ELF-1 (cell line): ENCODE measurements at regions not wholly inside any gene's neighbourhood (a gene's known extent, or its start where the extent isn't known, plus 50 kb on each side); places are given as distances from the start of the nearest gene placed in this dataset.

Experiments used
- DNase-seq: peaks from one replicate; pipeline ENCODE4 v3.0.0-alpha.2; 2016; ENCODE audit warnings: low read depth, low spot score

DNA sequence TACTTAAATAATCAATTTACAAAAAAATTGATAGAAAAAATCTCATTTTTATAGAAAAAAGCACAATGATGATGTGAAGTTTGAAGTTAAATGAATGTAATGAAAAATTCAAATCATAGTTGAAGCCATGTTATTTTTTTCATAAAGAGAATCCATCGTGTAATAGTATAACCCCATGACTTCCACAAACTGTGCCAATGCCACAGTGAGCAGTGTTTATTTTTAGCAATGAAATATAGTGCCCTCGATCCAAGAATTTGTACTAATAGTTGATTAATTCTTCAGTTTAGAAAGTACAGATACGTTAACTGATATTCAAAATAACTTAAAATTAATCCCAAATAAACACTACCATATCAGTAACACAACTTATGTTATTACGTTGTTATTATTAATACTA, 225.9 kb downstream of the PTPRC start:
- no peak for DNase-seq

DNA sequence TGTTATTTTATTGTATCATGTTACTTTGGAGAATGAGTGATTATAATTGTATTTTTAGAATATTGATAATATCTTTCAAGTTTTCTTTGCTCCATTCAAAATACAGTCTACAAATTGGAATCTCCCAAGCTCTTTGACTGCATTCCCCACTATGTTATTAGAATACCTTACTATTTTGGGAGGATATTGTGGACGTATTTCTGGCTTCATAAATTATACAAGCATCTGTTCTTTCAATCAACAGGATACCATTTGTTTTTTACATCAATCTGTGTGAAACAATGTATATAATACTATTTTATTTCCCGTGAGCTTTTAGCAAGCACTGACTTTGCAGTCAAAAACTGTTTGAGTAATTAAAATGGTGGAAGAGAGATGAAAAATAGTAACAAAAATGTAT, 226.5 kb downstream of the PTPRC start:
- DNase-seq = no peak

DNA sequence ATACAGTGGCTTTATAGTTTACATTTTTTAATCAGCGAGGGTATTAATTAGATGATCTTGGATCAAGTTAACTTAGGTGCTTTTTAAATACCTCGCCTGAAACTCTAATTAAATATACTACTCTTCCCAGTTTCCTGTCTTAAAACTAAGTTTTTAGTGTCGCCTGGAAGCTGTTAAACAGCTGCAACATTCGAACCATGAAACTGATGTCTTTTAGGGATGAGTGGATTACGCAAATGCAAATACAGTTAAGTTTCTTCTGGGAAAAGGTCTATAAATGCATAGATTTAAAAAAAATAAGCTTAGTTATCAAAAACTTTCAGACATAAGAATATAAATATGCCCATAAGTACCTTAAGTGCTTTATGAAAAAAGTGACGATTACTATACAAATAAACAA, 228.3 kb downstream of the PTPRC start:
- DNase-seq = no peak

DNA sequence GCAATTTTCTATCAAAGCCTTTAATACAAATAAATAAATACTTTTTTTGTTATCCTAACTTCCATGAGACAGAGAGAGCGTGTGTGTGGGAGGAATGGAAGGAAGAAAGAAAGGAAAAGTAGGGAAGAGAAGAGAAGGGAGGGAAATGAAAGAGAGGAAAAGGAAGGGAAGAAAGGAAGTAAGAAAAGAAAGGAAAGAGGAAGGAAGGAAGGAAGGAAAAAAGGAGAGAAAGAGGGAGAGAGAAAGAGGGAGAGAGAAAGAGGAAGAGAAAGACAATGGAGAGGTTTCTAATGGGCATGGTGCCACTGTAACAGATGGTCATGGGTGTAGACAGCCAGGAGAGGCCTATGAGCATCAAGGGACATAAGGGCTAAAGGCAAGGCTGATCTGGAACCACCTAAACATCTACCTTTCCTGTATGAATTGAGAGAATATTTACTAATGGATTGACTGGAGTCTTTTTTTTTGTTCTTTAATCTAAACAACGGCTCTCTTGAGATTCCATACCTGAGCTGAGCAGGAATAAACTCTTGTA, 234.9 kb downstream of the PTPRC start:
- no peak for DNase-seq

- DNase-seq = peak; percentile 39
Measured at GRCh38 chr1:198876371-198876871, 237.6 kb downstream of the PTPRC start.

DNA sequence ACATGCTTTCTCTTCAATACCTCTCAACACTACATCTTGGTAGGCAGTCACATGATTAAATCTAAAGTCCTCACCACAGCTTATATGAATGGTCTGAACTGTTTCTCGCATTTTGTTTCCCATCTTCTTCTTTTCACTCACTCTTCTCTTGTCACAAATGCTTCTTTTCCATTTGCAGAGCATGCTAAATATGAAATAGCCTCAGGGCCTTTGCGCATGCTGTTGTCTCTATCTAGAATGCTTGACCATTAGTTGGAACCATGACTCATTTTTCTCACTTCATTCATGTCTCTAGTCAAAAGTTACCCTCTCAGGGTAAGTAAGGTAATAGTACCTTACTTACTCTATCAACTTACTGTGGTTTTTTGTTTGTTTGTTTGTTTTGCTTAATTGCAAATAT, 239.7 kb downstream of the PTPRC start:
- no peak for DNase-seq

DNA sequence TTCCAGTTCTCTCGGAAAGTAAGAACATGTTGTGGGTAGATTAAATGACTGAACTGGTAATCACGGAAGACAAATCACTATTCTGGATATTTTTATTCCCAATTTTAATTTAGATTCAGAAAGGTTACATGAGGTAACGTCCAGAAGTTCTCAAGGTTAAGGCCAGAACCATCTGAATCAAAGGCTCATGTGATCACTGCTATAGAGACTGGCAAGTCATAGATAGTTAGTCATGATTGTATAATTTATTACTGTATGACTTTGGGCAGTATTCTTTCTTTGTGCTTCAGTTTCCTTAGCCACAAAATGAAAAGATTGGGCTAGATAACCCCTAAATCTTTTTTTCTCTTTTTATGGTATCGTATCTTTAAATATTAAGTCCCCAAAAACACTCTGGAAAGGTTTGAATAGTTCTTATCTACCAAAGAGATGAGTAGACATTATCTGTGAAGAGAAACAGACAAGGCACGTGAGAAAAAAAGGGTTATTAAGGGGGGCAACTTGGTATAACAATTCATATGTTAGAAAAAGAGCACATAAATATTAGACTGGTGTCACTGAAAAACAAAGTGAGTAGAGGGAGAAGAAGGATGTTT, 241.0 kb downstream of the PTPRC start:
- DNase-seq = no peak

DNA sequence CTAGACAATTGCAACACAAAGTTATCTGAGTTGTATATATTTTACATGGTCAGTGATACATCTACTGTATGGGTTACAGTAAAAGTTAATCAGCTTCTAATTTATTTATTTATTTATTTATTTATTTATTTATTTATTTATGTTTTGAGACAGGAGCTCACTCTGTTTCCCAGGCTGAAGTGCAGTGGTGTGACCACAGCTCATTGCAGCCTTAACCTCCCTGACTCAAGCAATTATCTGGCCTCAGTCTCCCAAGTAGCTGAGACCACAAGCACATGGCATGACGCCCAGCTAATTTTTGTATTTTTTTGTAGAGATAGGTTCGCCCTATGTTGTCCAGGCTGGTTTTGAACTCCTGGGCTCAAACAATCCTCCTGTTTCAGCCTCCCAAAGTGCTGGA, 241.6 kb downstream of the PTPRC start:
- DNase-seq = no peak

DNA sequence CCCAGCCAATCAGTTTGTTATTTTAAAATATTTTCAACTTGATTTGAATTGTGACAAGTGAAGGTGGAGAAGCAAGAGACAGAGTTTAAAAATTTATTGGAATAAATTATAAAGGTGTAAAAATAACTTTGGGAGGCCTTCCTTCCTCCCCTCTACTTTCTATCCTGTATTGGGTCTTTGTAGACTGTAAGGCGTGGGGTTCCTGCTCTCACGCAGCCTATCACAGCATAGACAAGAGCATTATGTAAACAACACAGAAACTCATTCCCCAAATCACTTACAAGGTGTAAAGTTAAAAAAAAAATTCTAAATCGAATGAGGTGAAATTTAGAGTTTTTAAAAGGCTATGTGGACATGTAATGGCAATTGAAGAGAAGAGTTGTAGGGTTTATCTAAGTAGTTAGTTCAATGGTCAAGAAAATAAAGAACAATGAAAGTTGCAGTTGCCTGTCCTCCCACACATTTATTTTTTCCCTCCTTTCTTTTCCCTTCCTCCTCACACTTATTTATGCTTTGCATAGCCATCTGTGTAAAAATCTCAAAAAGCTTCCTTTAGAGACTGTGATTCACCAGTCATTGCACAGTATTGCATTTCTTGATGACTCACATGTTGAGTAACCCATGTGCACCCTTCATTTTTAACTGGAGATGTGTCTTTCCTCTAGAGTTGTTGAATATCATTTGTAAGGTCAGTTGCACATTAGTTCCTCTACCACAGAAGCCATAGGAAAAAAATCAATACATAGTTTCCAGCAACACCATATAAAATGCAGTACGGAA, 242.2 kb downstream of the PTPRC start:
- no peak for DNase-seq

DNA sequence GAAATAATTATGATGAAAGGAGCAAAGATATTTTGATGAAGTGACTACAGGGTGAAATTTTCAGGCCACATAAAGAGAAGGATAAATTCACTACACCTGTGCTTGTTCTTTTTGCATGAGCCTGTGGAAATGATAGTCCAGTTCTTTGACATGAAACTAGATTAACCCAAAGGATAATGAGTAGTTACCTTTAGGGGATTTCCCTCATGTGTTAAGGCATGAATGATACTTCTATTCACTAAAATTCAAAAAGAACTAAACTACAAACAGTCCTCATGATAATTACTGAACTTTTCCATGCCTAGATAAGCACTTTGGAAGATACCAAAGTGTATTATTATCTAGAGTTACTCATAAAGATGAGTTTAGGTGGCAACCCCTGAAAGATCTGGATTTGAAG, 244.3 kb downstream of the PTPRC start:
- no peak for DNase-seq

- no peak for DNase-seq
Measured at GRCh38 chr1:198887866-198888265, 249.0 kb downstream of the PTPRC start.

DNA sequence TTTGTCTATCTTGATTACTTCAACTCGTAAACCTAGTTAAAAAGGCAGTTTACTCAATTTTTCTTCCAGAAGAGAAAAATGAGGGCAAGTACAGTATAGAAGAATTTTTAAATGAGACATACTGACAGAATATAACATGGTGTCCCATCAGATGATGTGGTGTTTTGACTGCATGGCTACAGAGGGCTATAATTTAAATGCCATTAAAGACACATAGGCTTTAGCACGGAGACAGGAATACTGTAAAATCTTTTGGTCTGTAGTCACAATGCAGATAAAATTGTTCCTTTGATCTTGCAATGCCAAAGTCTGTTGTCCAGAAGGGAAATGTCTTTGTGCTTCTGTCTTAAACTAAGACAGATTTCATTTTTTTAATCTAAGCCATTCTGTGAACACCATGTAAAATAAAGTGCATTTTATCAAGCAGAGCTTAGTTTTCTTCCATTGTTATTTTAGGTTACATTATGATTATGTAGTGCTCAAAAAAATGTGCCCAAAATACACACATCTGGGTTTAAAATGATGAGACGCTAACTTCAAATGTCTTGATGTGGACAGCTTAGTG, 249.6 kb downstream of the PTPRC start:
- DNase-seq = no peak

DNA sequence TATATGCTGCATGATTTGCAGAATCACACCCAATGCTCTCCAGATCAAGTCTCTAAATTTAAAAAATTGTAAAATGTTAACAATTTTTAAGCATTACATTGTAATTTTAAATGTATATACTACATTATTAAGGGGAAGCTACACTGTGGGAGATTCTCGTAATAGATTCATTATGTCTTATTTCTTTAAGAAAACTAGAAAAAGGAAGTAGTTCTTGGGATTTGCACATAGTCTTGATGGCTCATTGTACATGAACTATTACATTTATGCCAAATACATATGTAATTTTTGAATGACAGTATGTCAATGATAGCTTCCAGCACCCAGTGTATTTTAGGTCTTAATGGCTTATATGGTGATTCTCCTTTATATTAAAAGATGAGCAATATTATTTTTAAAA, 250.3 kb downstream of the PTPRC start:
- no peak for DNase-seq

GRCh38 chr1:198889749-198890148, 250.9 kb downstream of the PTPRC start:
- DNase-seq = no peak

- no peak for DNase-seq
Measured at GRCh38 chr1:198890214-198890930, 251.5 kb downstream of the PTPRC start.

GRCh38 chr1:198892065-198892464, 253.2 kb downstream of the PTPRC start:
- DNase-seq = no peak

- DNase-seq = no peak
Measured at GRCh38 chr1:198893141-198893540, 254.3 kb downstream of the PTPRC start.

DNA sequence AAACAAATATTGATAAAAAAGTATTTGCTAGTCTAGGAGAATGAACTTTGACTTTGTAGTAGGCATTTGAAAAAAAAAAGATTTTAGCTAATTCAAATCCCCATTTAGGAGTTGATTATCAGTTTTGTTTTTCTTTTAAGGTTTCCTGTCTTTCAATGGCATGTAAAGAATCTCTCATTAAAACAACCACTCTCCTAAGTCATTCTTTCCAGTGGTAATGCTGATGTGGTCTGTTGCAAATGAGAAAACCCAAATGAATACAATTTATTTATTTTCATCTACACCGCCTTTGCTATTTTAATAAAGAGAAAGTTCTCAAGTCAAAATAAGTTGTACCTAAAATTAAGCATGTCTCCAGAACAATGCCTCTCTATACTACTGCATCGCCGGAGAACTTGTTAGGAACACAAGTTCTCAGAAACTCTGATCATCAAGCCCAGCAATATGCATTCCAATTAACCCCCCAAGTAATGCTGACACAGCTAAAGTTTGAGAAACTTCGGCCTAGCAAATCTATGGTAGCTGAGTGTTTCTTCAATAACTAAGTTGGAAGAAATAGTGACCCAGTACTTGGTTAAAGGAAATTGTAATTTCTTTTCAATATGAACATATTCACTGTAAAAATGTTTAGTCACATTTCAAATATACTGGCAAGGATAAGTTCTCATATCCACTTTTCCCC, 255.1 kb downstream of the PTPRC start:
- DNase-seq = no peak

DNA sequence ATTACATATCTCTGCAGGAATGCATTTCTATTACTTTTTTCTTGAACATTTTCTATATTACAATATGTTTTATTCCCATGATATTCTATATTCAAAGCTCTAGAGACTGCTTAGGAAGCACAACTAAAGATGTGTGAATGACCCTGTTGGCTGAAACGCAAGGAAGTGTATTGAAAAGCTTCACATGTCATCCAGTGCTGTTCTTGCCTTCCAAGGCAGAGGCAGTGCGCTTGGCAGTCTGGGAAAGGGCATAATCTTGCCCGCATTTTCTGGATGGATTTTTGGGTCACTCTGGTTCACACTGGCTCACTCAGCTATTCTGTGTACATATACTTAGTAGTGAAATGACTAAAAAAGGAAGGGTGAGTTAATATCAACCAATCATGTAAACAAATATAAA, 262.4 kb downstream of the PTPRC start:
- DNase-seq = no peak

GRCh38 chr1:198902655-198903054, 263.8 kb downstream of the PTPRC start:
- DNase-seq = no peak

GRCh38 chr1:198903203-198903602, 264.4 kb downstream of the PTPRC start:
- peak; percentile 17 for DNase-seq

- no peak for DNase-seq
Measured at GRCh38 chr1:198903621-198904020, 264.8 kb downstream of the PTPRC start.
